Liver (tissue), 8 donors: ENCODE measurements at regions not wholly inside any gene's neighbourhood (a gene's known extent, or its start where the extent isn't known, plus 50 kb on each side); places are given as distances from the start of the nearest gene placed in this dataset.

Experiments
- DNase-seq: peaks from one replicate; pipeline ENCODE4 v3.0.0-alpha.2; 2017; ENCODE audit warnings: low spot score
- H3K27ac ChIP-seq, 2 donors: one replicate each; pipeline ENCODE4 v1.7.0; 2013; ENCODE audit warnings: inconsistent platforms in 2 of 2, low read length in 2 of 2, control low read depth in 1 of 2, low read depth in 1 of 2, mild to moderate bottlenecking in 1 of 2
- H3K27me3 ChIP-seq, 4 donors: one replicate each; pipeline versions ENCODE4 v1.6.1 to v1.7.0; 2013; ENCODE audit warnings: low read length in 3 of 4, inconsistent platforms in 1 of 4, mild to moderate bottlenecking in 1 of 4, moderate library complexity in 1 of 4; ENCODE audit not compliant: control insufficient read depth in 4 of 4, insufficient read depth in 4 of 4
- H3K36me3 ChIP-seq, 4 donors: one replicate each; pipeline versions ENCODE4 v1.6.1 to v1.7.0; 2013; ENCODE audit warnings: low read length in 3 of 4, mild to moderate bottlenecking in 3 of 4, low read depth in 1 of 4, moderate library complexity in 1 of 4; ENCODE audit not compliant: control insufficient read depth in 4 of 4, insufficient read depth in 3 of 4
- H3K4me1 ChIP-seq, 4 donors: one replicate each; pipeline versions ENCODE4 v1.6.1 to v1.7.0; 2013; ENCODE audit warnings: low read length in 3 of 4, mild to moderate bottlenecking in 3 of 4, moderate library complexity in 1 of 4; ENCODE audit not compliant: control insufficient read depth in 4 of 4, insufficient read depth in 4 of 4
- H3K4me3 ChIP-seq, 3 donors: one replicate each; pipeline versions ENCODE4 v1.6.1 to v1.7.0; 2013; ENCODE audit warnings: low read length in 3 of 3, control low read depth in 1 of 3, low read depth in 1 of 3, mild to moderate bottlenecking in 1 of 3
- H3K9ac ChIP-seq, 2 donors: one replicate each; pipeline ENCODE4 v1.7.0; 2013; ENCODE audit warnings: low read length in 2 of 2, mild to moderate bottlenecking in 2 of 2, moderate library complexity in 2 of 2, control low read depth in 1 of 2, low read depth in 1 of 2
- H3K9me3 ChIP-seq, 4 donors: one replicate each; pipeline versions ENCODE4 v1.6.1 to v1.7.0; 2013; ENCODE audit warnings: low read length in 3 of 4; ENCODE audit not compliant: control insufficient read depth in 4 of 4
- EGR1 ChIP-seq, 2 donors: IDR thresholded peaks; 2 replicates each; pipeline ENCODE4 v1.6.1; 2016 to 2018; ENCODE audit warnings: antibody characterized with exemption in 2 of 2, low read depth in 2 of 2
- FOXA2 ChIP-seq: IDR thresholded peaks from 2 replicates; pipeline ENCODE4 v1.6.1; 2016; ENCODE audit warnings: antibody characterized with exemption
- GABPA ChIP-seq, 2 donors: IDR thresholded peaks in 1 of 2; conservative IDR thresholded peaks in 1 of 2; 2 replicates each; pipeline ENCODE4 v1.6.1; 2016; ENCODE audit warnings: antibody characterized with exemption in 2 of 2, mild to moderate bottlenecking in 1 of 2, moderate library complexity in 1 of 2
- HNF4G ChIP-seq: IDR thresholded peaks from 2 replicates; pipeline ENCODE4 v1.6.1; 2016; ENCODE audit warnings: antibody characterized with exemption
- JUND ChIP-seq, 2 donors: IDR thresholded peaks; 2 replicates each; pipeline ENCODE4 v1.6.1; 2016; ENCODE audit warnings: antibody characterized with exemption in 2 of 2
- MAX ChIP-seq: IDR thresholded peaks from 2 replicates; pipeline ENCODE4 v1.6.1; 2016; ENCODE audit warnings: antibody characterized with exemption
- NR2F2 ChIP-seq: IDR thresholded peaks from 2 replicates; pipeline ENCODE4 v1.6.1; 2016; ENCODE audit warnings: antibody characterized with exemption
- RAD21 ChIP-seq, 2 donors: IDR thresholded peaks; 2 replicates each; pipeline ENCODE4 v1.6.1; 2016; ENCODE audit warnings: antibody characterized with exemption in 2 of 2, mild to moderate bottlenecking in 2 of 2
- REST ChIP-seq: IDR thresholded peaks from 2 replicates; pipeline ENCODE4 v1.6.1; 2016; ENCODE audit warnings: antibody characterized with exemption, mild to moderate bottlenecking
- RXRA ChIP-seq, 2 donors: IDR thresholded peaks; 2 replicates each; pipeline ENCODE4 v1.6.1; 2017 to 2018; ENCODE audit warnings: antibody characterized with exemption in 2 of 2, mild to moderate bottlenecking in 1 of 2
- SP1 ChIP-seq: IDR thresholded peaks from 2 replicates; pipeline ENCODE4 v1.6.1; 2018; ENCODE audit warnings: antibody characterized with exemption, mild to moderate bottlenecking
- TAF1 ChIP-seq: conservative IDR thresholded peaks from 2 replicates; pipeline ENCODE4 v1.6.1; 2016; ENCODE audit warnings: antibody characterized with exemption, mild to moderate bottlenecking
- YY1 ChIP-seq: IDR thresholded peaks from 2 replicates; pipeline ENCODE4 v1.6.1; 2016; ENCODE audit warnings: antibody characterized with exemption, mild to moderate bottlenecking
- WGBS: extraction: QIAGEN DNeasy Blood & Tissue Kit; methylation state at CpG from one replicate; pipeline ENCODE4 v1.1.7; 2013; 5-methylcytosine and 5-hydroxymethylcytosine counted together
- TF ChIP-seq, protein P1 (sequence below): fragments of 150-350 bp; IDR thresholded peaks from 2 replicates; pipeline ENCODE4 v1.5.1; 2017; ENCODE audit warnings: improper control_type of control experiment, low read depth, low read length; ENCODE audit not compliant: missing input control
- TF ChIP-seq, protein P2 (sequence below): IDR thresholded peaks from 2 replicates; pipeline ENCODE4 v1.6.1; 2016; ENCODE audit warnings: antibody characterized with exemption
- TF ChIP-seq, protein P3 (sequence below): IDR thresholded peaks from 2 replicates; pipeline ENCODE4 v1.6.1; 2016; ENCODE audit warnings: antibody characterized with exemption
- donor health status: healthy.
- donor health status: healthy.
- donor health status: healthy.
- donor health status: healthy.
- donor health status: healthy.

- H3K27me3 ChIP-seq, result no peaks in the 10 kb centered on the region
- WGBS, result 70% methylated on average over 2 of the region's 2 CpGs
- H3K9ac ChIP-seq, result no peak overlapping the region
- H3K4me3 ChIP-seq, result no peak overlapping the region
- H3K36me3 ChIP-seq, result no peaks in the 10 kb centered on the region
- TF ChIP-seq, protein P1, sequence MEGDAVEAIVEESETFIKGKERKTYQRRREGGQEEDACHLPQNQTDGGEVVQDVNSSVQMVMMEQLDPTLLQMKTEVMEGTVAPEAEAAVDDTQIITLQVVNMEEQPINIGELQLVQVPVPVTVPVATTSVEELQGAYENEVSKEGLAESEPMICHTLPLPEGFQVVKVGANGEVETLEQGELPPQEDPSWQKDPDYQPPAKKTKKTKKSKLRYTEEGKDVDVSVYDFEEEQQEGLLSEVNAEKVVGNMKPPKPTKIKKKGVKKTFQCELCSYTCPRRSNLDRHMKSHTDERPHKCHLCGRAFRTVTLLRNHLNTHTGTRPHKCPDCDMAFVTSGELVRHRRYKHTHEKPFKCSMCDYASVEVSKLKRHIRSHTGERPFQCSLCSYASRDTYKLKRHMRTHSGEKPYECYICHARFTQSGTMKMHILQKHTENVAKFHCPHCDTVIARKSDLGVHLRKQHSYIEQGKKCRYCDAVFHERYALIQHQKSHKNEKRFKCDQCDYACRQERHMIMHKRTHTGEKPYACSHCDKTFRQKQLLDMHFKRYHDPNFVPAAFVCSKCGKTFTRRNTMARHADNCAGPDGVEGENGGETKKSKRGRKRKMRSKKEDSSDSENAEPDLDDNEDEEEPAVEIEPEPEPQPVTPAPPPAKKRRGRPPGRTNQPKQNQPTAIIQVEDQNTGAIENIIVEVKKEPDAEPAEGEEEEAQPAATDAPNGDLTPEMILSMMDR, result no peak
- TF ChIP-seq RAD21 (IDR thresholded peaks at IDR 0.05) (no peak), EGR1 (IDR thresholded peaks at IDR 0.05; ENCODE audit: low read depth in 2 of 2) (no peak), HNF4G (no peak), FOXA2 (no peak), TAF1 (no peak), SP1 (no peak), YY1 (no peak), JUND (IDR thresholded peaks at IDR 0.05) (no peak), RXRA (IDR thresholded peaks at IDR 0.05) (no peak), MAX (no peak), NR2F2 (no peak), GABPA (IDR thresholded peaks at IDR 0.05 in 1 of 2, conservative IDR thresholded peaks at IDR 0.05 in 1 of 2) (no peak)
- TF ChIP-seq, protein P2, sequence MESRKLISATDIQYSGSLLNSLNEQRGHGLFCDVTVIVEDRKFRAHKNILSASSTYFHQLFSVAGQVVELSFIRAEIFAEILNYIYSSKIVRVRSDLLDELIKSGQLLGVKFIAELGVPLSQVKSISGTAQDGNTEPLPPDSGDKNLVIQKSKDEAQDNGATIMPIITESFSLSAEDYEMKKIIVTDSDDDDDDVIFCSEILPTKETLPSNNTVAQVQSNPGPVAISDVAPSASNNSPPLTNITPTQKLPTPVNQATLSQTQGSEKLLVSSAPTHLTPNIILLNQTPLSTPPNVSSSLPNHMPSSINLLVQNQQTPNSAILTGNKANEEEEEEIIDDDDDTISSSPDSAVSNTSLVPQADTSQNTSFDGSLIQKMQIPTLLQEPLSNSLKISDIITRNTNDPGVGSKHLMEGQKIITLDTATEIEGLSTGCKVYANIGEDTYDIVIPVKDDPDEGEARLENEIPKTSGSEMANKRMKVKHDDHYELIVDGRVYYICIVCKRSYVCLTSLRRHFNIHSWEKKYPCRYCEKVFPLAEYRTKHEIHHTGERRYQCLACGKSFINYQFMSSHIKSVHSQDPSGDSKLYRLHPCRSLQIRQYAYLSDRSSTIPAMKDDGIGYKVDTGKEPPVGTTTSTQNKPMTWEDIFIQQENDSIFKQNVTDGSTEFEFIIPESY, result no peak
- TF ChIP-seq, protein P3, sequence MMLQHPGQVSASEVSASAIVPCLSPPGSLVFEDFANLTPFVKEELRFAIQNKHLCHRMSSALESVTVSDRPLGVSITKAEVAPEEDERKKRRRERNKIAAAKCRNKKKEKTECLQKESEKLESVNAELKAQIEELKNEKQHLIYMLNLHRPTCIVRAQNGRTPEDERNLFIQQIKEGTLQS, result no peak
- DNase-seq, result no peak
- H3K27ac ChIP-seq, result no peak overlapping the region
- H3K4me1 ChIP-seq, result peaks cover 0 to 20% (median 12%) of the 10 kb centered on the region in 4 donors
- no peaks in the 10 kb centered on the region for H3K9me3 ChIP-seq
Observed at GRCh38 chr15:96561593-96561992, 231.1 kb downstream of the NR2F2 start.

- no peaks in the 10 kb centered on the region for H3K36me3 ChIP-seq
- peaks cover 0 to 9% (median 4%) of the 10 kb centered on the region in 4 donors for H3K4me1 ChIP-seq
- DNase-seq, result no peak
- no peak overlapping the region for H3K27ac ChIP-seq
- H3K4me3 ChIP-seq, result no peak overlapping the region
- H3K9ac ChIP-seq, result no peak overlapping the region
- WGBS, result 79% methylated on average over 3 of the region's 3 CpGs
- H3K27me3 ChIP-seq, result no peaks in the 10 kb centered on the region
- TF ChIP-seq, protein P3, result no peak
- no peak for TF ChIP-seq GABPA (IDR thresholded peaks at IDR 0.05 in 1 of 2, conservative IDR thresholded peaks at IDR 0.05 in 1 of 2)
- TF ChIP-seq FOXA2, result no peak
- no peak for TF ChIP-seq SP1
- TF ChIP-seq JUND (IDR thresholded peaks at IDR 0.05), result no peak
- no peak for TF ChIP-seq YY1
- TF ChIP-seq REST, result no peak
- H3K9me3 ChIP-seq, result no peaks in the 10 kb centered on the region
Observed at GRCh38 chr15:96564546-96564945, 234.0 kb downstream of the NR2F2 start.
